HepG2 (cell line): ENCODE measurements at regions not wholly inside any gene's neighbourhood (a gene's known extent, or its start where the extent isn't known, plus 50 kb on each side); places are given as distances from the start of the nearest gene placed in this dataset.
A peak's percentile ranks its signal among the peaks of the same experiment; 100 is the strongest.

Experiments used
- ATAC-seq: fragments of 200-7000 bp; cut with Tn5 transposase; 3 replicates; pipeline ENCODE4 v1.9.1; 2020; ENCODE audit warnings: mild to moderate bottlenecking, moderate library complexity
- BruUV-seq: library from RNA; stranded (reverse); fragments of 400-500 nt; replicated peaks from 2 replicates; lab custom pipeline; 2021; lab: Mats Ljungman, UMichigan
- CTCF ChIA-PET: fragments of 300-600 bp; formaldehyde crosslinking; extraction: SDS; loops from one replicate; lab custom pipeline; 2021; ENCODE audit warnings: low total read pairs, inconsistent platforms, low intra/inter-chr PET ratio; lab: Yijun Ruan, JAX
- POLR2A ChIA-PET: fragments of 350-600 bp; sonication (Branson Sonifier 250); formaldehyde crosslinking; loops from one replicate; lab custom pipeline; 2020; ENCODE audit warnings: antibody characterized with exemption, inconsistent platforms; lab: Yijun Ruan, JAX
- DNase-seq: peaks from one replicate; pipeline ENCODE4 v3.0.0-alpha.2; 2015; ENCODE audit warnings: low spot score
- FAIRE-seq: peaks from 3 replicates; lab custom pipeline; 2011; peaks lifted over from hg19 to GRCh38; lab: Jason Lieb, UNC
- H2AFZ ChIP-seq: one replicate; pipeline ENCODE4 v1.6.1; 2011; ENCODE audit warnings: low read length, inconsistent platforms
- H3K27ac ChIP-seq: fragments of 300-600 bp; 3 replicates; pipeline ENCODE4 v1.8.0; 2011; ENCODE audit warnings: mixed run types, mild to moderate bottlenecking, mixed read lengths, low read length, inconsistent platforms; ENCODE audit not compliant: insufficient read depth; ENCODE audit errors: extremely low read length
- H3K27me3 ChIP-seq, 2 experiments: fragments of 200-600 bp in 1 of 2; 2 replicates in 1 of 2; 3 replicates in 1 of 2; pipeline versions ENCODE4 v1.6.0 to v1.8.0; 2011; ENCODE audit warnings: low read length in 2 of 2, mild to moderate bottlenecking in 2 of 2, moderate library complexity in 2 of 2, inconsistent platforms in 1 of 2; ENCODE audit not compliant: insufficient read depth in 2 of 2, control insufficient read depth in 1 of 2
- H3K36me3 ChIP-seq, 2 experiments: fragments of 200-600 bp in 1 of 2; replicated peaks in 1 of 2; 2 replicates in 1 of 2; 3 replicates in 1 of 2; pipeline versions ENCODE4 v1.5.1 to v1.8.0; 2011; ENCODE audit warnings: low read length in 2 of 2, inconsistent platforms in 1 of 2; ENCODE audit not compliant: insufficient read depth in 2 of 2, control insufficient read depth in 1 of 2
- H3K4me1 ChIP-seq: 2 replicates; pipeline ENCODE4 v1.5.1; 2012; ENCODE audit warnings: low read length, inconsistent platforms; ENCODE audit not compliant: insufficient read depth
- H3K4me2 ChIP-seq: 2 replicates; pipeline ENCODE4 v1.6.0; 2011; ENCODE audit warnings: low read depth, low read length, inconsistent platforms
- H3K4me3 ChIP-seq, 3 experiments: fragments of 200-600 bp in 1 of 3; sonication (generic), shearing (Covaris generic) in 1 of 3; replicated peaks in 1 of 3; 2 replicates each; pipeline ENCODE4 v1.5.1; 2011 to 2016; ENCODE audit warnings: low read length in 3 of 3, inconsistent platforms in 2 of 3, low read depth in 2 of 3, mild to moderate bottlenecking in 2 of 3, control low read depth in 1 of 3, mixed read lengths in 1 of 3; ENCODE audit not compliant: insufficient read depth in 1 of 3
- H3K79me2 ChIP-seq: one replicate; pipeline ENCODE4 v1.6.1; 2011; ENCODE audit warnings: low read length, inconsistent platforms; ENCODE audit not compliant: insufficient read depth
- H3K9ac ChIP-seq: 2 replicates; pipeline ENCODE4 v1.6.0; 2011; ENCODE audit warnings: mild to moderate bottlenecking, low read depth, low read length, inconsistent platforms; ENCODE audit not compliant: insufficient read depth
- H3K9me3 ChIP-seq: 2 replicates; pipeline ENCODE4 v1.5.1; 2012; ENCODE audit warnings: mild to moderate bottlenecking, low read length
- H4K20me1 ChIP-seq: 2 replicates; pipeline ENCODE4 v1.6.0; 2011; ENCODE audit warnings: inconsistent platforms, mild to moderate bottlenecking, low read length, moderate library complexity; ENCODE audit not compliant: insufficient read depth
- MLX ChIP-seq: IDR thresholded peaks from 2 replicates; pipeline ENCODE4 v1.6.1; 2016
- ZBTB40 ChIP-seq, 2 experiments: fragments of 450-650 bp in 1 of 2; sonication (generic) in 1 of 2; formaldehyde crosslinking in 1 of 2; IDR thresholded peaks; 2 replicates each; pipeline versions ENCODE4 v1.6.1 to v1.8.0; 2016 to 2022; ENCODE audit warnings: antibody characterized with exemption in 1 of 2, mild to moderate bottlenecking in 1 of 2, missing genetic modification reagents in 1 of 2
- ZKSCAN5 ChIP-seq: sonication (generic); formaldehyde crosslinking; IDR thresholded peaks from 2 replicates; pipeline ENCODE4 v1.5.1; 2020; ENCODE audit warnings: mild to moderate bottlenecking, missing genetic modification reagents
- ZNF629 ChIP-seq: sonication (generic); formaldehyde crosslinking; conservative IDR thresholded peaks from 2 replicates; pipeline ENCODE4 v1.5.0; 2020; ENCODE audit warnings: missing genetic modification reagents
- WGBS: methylation state at CpG from one replicate; pipeline ENCODE4 v1.1.6; 2017; ENCODE audit warnings: low lambda C conversion rate; 5-methylcytosine and 5-hydroxymethylcytosine counted together
- in situ Hi-C: cut with HindIII; loops from 2 replicates; pipeline ENCODE4 v1.10.0; 2017; ENCODE audit warnings: low pct_unique_long_range_greater_than_20kb; ENCODE audit not compliant: extremely low pct_ligation_motif_present
- intact Hi-C: fragments of 100-400 bp; cut with micrococcal nuclease; formaldehyde crosslinking; loops from one replicate; pipeline ENCODE4 v1.10.0; 2022; ENCODE audit not compliant: unreplicated experiment

- Histone ChIP-seq H3K4me2 (no peak overlapping the region), H3K27me3 (no peaks in the 10 kb centered on the region; a peak in 3 of 5 replicates), H3K9ac (no peak overlapping the region), H3K36me3 (no peaks in the 10 kb centered on the region), H2AFZ (no peak overlapping the region), H3K27ac (no peak overlapping the region), H4K20me1 (no peaks in the 10 kb centered on the region), H3K4me1 (peaks cover 23% of the 10 kb centered on the region), H3K4me3 (no peak overlapping the region), H3K79me2 (no peaks in the 10 kb centered on the region), H3K9me3 (no peaks in the 10 kb centered on the region)
- 69% methylated on average over 6 of the region's 6 CpGs for WGBS
- BruUV-seq, result no TSS peak
- CTCF ChIA-PET, result no interaction called here
- TF ChIP-seq ZBTB40 (IDR thresholded peaks at IDR 0.05) (no peak), ZBTB40 (CRISPR knock-in tag; IDR thresholded peaks at IDR 0.05) (no peak), MLX (CRISPR knock-in tag) (no peak), ZKSCAN5 (no peak), ZNF629 (CRISPR knock-in tag) (peak; percentile 55; the same call in 1 of the 2 replicates)
- no peak for ATAC-seq
- POLR2A ChIA-PET, result no interaction called here
- intact Hi-C loops, result no loop called here
- no peak for DNase-seq
- in situ Hi-C loops, result no loop called here
- no peak for FAIRE-seq
These were observed 51.7 kb upstream of the USP3 start for GRCh38 chr15:63452552-63453136.
